Central memory CD8-positive, alpha-beta T cell (primary cell): ENCODE measurements at regions not wholly inside any gene's neighbourhood (a gene's known extent, or its start where the extent isn't known, plus 50 kb on each side); places are given as distances from the start of the nearest gene placed in this dataset.
"Not testable (repeated sequence)": the region's sequence is repeated elsewhere in the genome, so short reads cannot be mapped to it uniquely, and the experiment has no call there.

Source experiments
- ATAC-seq: fragments of 150-1000 bp; cut with Tn5 transposase; replicated peaks from 2 replicates; pipeline ENCODE4 v1.10.0; 2022; ENCODE audit warnings: mild to moderate bottlenecking, moderate FRiP score, moderate number of reproducible peaks; ENCODE audit not compliant: poor library complexity, severe bottlenecking; ENCODE audit errors: extremely low read depth
- DNase-seq, 2 donors: peaks; one replicate each; pipeline ENCODE4 v3.0.0; 2021; ENCODE audit warnings: low spot score in 2 of 2
- H3K27ac Mint-ChIP-seq: one replicate; pipeline ENCODE4 v1.8.0; 2022; ENCODE audit warnings: low read depth, mild to moderate bottlenecking, moderate library complexity, mixed read lengths
- H3K27me3 Mint-ChIP-seq: one replicate; pipeline ENCODE4 v1.8.0; 2022; ENCODE audit warnings: mixed read lengths
- H3K36me3 Mint-ChIP-seq: one replicate; pipeline ENCODE4 v1.8.0; 2022; ENCODE audit warnings: mild to moderate bottlenecking, moderate library complexity, mixed read lengths; ENCODE audit not compliant: insufficient read depth
- H3K4me1 Mint-ChIP-seq: one replicate; pipeline ENCODE4 v1.8.0; 2022; ENCODE audit warnings: mixed read lengths
- H3K4me3 Mint-ChIP-seq: one replicate; pipeline ENCODE4 v1.8.0; 2022; ENCODE audit warnings: mild to moderate bottlenecking, moderate library complexity, mixed read lengths
- H3K9me3 Mint-ChIP-seq: one replicate; pipeline ENCODE4 v1.8.0; 2022; ENCODE audit warnings: mixed read lengths

GRCh38 chr6:19569563-19569962 lies 267.6 kb upstream of the ID4 start:
- ATAC-seq, result no peak
- H3K4me3 Mint-ChIP-seq, result no peak overlapping the region
- no peaks in the 10 kb centered on the region for H3K4me1 Mint-ChIP-seq
- DNase-seq, result no peak
- no peaks in the 10 kb centered on the region for H3K27me3 Mint-ChIP-seq
- no peaks in the 10 kb centered on the region for H3K36me3 Mint-ChIP-seq
- H3K9me3 Mint-ChIP-seq, result peaks cover 6% of the 10 kb centered on the region
- H3K27ac Mint-ChIP-seq, result no peak overlapping the region

GRCh38 chr6:19571176-19571575 lies 266.0 kb upstream of the ID4 start:
- Mint-ChIP-seq H3K4me1 (no peaks in the 10 kb centered on the region), H3K27me3 (no peaks in the 10 kb centered on the region), H3K4me3 (no peak overlapping the region), H3K9me3 (peaks cover 6% of the 10 kb centered on the region), H3K36me3 (no peaks in the 10 kb centered on the region), H3K27ac (no peak overlapping the region)
- no peak for DNase-seq
- ATAC-seq, result no peak

GRCh38 chr6:19578481-19578880 lies 258.7 kb upstream of the ID4 start:
- no peak for DNase-seq
- Mint-ChIP-seq H3K27me3 (no peaks in the 10 kb centered on the region), H3K27ac (no peak overlapping the region)

GRCh38 chr6:19584207-19584606 lies 253.0 kb upstream of the ID4 start:
- not testable (repeated sequence) for H3K4me1 Mint-ChIP-seq, H3K27ac Mint-ChIP-seq, ATAC-seq

More at GRCh38 chr6:19578481-19578880, 258.7 kb upstream of the ID4 start:
- no peaks in the 10 kb centered on the region for H3K36me3 Mint-ChIP-seq
- H3K4me3 Mint-ChIP-seq, result no peak overlapping the region
- no peak for ATAC-seq
- H3K4me1 Mint-ChIP-seq, result no peaks in the 10 kb centered on the region
- H3K9me3 Mint-ChIP-seq, result peaks cover 11% of the 10 kb centered on the region

GRCh38 chr6:19587238-19587942 lies 249.8 kb upstream of the ID4 start:
- no peak for ATAC-seq
- Mint-ChIP-seq H3K27ac (no peak overlapping the region), H3K27me3 (no peaks in the 10 kb centered on the region), H3K9me3 (peaks cover 5% of the 10 kb centered on the region), H3K36me3 (no peaks in the 10 kb centered on the region), H3K4me3 (no peak overlapping the region), H3K4me1 (no peaks in the 10 kb centered on the region)
- DNase-seq, result no peak

More at GRCh38 chr6:19584207-19584606, 253.0 kb upstream of the ID4 start:
- not testable (repeated sequence) for H3K4me3 Mint-ChIP-seq, H3K27me3 Mint-ChIP-seq, DNase-seq, H3K36me3 Mint-ChIP-seq
- H3K9me3 Mint-ChIP-seq, result peaks cover 10% of the 10 kb centered on the region

GRCh38 chr6:19590501-19591131 lies 246.6 kb upstream of the ID4 start:
- Mint-ChIP-seq H3K27me3 (no peaks in the 10 kb centered on the region), H3K27ac (no peak overlapping the region), H3K9me3 (peaks cover 5% of the 10 kb centered on the region), H3K4me3 (no peak overlapping the region), H3K36me3 (no peaks in the 10 kb centered on the region), H3K4me1 (no peaks in the 10 kb centered on the region)
- ATAC-seq (no peak), DNase-seq (no peak)

- ATAC-seq (no peak), DNase-seq (no peak)
- Mint-ChIP-seq H3K9me3 (peaks cover 10% of the 10 kb centered on the region), H3K4me3 (no peak overlapping the region), H3K27me3 (no peaks in the 10 kb centered on the region), H3K36me3 (no peaks in the 10 kb centered on the region), H3K27ac (no peak overlapping the region), H3K4me1 (no peaks in the 10 kb centered on the region)
Measured at GRCh38 chr6:19597809-19598320, 239.3 kb upstream of the ID4 start.

- DNase-seq (no peak), ATAC-seq (no peak)
- H3K36me3 Mint-ChIP-seq, result no peaks in the 10 kb centered on the region
- H3K9me3 Mint-ChIP-seq, result peaks cover 12% of the 10 kb centered on the region
- no peaks in the 10 kb centered on the region for H3K27me3 Mint-ChIP-seq
- H3K4me1 Mint-ChIP-seq, result no peaks in the 10 kb centered on the region
- H3K4me3 Mint-ChIP-seq, result no peak overlapping the region
- H3K27ac Mint-ChIP-seq, result no peak overlapping the region
Measured at GRCh38 chr6:19599796-19600464, 237.2 kb upstream of the ID4 start.

GRCh38 chr6:19602434-19603013 lies 234.6 kb upstream of the ID4 start:
- ATAC-seq (no peak), DNase-seq (no peak)
- H3K36me3 Mint-ChIP-seq, result no peaks in the 10 kb centered on the region
- peaks cover 5% of the 10 kb centered on the region for H3K9me3 Mint-ChIP-seq
- H3K27me3 Mint-ChIP-seq, result no peaks in the 10 kb centered on the region
- H3K4me3 Mint-ChIP-seq, result no peak overlapping the region
- H3K27ac Mint-ChIP-seq, result no peak overlapping the region
- no peaks in the 10 kb centered on the region for H3K4me1 Mint-ChIP-seq

GRCh38 chr6:19603721-19604120 lies 233.4 kb upstream of the ID4 start:
- DNase-seq, result no peak
- no peak for ATAC-seq
- no peaks in the 10 kb centered on the region for H3K27me3 Mint-ChIP-seq
- H3K9me3 Mint-ChIP-seq, result peaks cover 5% of the 10 kb centered on the region
- H3K4me1 Mint-ChIP-seq, result no peaks in the 10 kb centered on the region
- no peaks in the 10 kb centered on the region for H3K36me3 Mint-ChIP-seq
- H3K27ac Mint-ChIP-seq, result no peak overlapping the region
- H3K4me3 Mint-ChIP-seq, result no peak overlapping the region

GRCh38 chr6:19605624-19606023 lies 231.5 kb upstream of the ID4 start:
- H3K4me3 Mint-ChIP-seq, result no peak overlapping the region
- DNase-seq (no peak), ATAC-seq (no peak)
- H3K4me1 Mint-ChIP-seq, result no peaks in the 10 kb centered on the region
- H3K36me3 Mint-ChIP-seq, result no peaks in the 10 kb centered on the region
- H3K27me3 Mint-ChIP-seq, result no peaks in the 10 kb centered on the region
- no peak overlapping the region for H3K27ac Mint-ChIP-seq
- H3K9me3 Mint-ChIP-seq, result peaks cover 5% of the 10 kb centered on the region

- Mint-ChIP-seq H3K4me1 (no peaks in the 10 kb centered on the region), H3K36me3 (no peaks in the 10 kb centered on the region), H3K27ac (no peak overlapping the region), H3K4me3 (no peak overlapping the region), H3K27me3 (no peaks in the 10 kb centered on the region), H3K9me3 (peaks cover 10% of the 10 kb centered on the region)
- no peak for ATAC-seq
- DNase-seq, result no peak
Measured at GRCh38 chr6:19608546-19608945, 228.6 kb upstream of the ID4 start.
